DMS114 treated with DMSO at 0.1 percent for 48 hours (cell line): ENCODE measurements at regions not wholly inside any gene's neighbourhood (a gene's known extent, or its start where the extent isn't known, plus 50 kb on each side); places are given as distances from the start of the nearest gene placed in this dataset.
"Not testable (repeated sequence)": the region's sequence is repeated elsewhere in the genome, so short reads cannot be mapped to it uniquely, and the experiment has no call there.

ENCODE experiments used
- DNase-seq: peaks from one replicate; lab custom pipeline; 2025; ENCODE audit not compliant: unreplicated experiment; lab: John Stamatoyannopoulos, UW

DNA sequence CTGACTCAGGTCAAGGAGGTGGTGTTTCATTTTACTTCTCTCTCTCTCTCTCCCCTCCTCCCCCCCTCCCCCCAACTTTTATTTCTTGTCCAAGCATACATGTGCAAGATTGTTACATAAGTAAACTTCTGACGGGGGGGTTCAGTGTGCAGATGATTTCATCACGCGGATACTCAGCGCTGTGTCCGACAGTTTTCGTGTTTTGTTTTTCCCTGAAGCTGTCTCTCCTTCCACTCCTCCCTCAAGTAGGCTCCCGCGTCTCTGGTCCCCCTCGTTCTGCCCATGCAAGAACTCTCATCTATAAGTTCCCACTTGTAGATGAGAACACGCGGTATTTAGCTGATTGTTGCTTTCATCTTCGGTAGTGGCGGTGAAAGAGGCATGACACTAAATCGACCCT, 111.0 kb upstream of the ANKRD30BL start:
- DNase-seq = no peak

DNA sequence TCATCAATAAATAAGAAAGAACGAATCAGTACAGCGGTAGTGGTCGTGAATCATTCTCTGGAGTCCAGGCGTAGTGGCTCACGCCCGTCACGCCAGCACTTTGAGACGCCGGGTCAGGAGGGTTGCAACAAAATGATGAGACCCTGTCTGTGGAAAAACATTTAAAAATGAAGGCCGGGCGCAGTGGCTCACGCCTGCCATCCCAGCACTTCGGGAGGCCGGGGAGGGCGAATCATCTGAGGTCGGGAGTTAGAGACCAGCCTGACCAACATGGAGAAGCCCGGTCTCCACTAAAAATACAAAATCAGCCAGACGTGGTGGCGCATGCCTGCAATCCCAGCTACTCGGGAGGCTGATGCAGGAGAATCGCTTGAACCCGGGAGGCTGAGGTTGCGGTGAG, 111.8 kb upstream of the ANKRD30BL start:
- DNase-seq = not testable (repeated sequence)

DNA sequence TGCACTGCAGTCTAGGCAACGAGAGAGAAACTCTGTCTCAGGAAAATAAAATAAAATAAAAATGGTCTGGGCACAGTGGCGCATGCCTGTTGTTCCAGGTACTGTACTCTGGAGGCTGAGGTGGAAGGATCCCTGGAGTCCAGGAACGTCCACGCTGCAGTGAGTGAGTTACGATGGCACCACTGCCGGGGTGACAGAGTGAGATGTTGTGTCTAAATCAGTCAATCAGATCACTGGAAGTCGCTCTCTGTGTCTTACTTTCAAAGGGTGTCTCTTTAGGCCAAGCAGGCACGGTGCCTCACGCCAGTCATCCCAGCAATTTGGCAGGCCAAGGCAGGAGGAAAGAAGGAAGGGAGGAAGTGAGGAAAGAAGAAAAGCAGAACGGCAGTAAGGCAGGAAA, 112.2 kb upstream of the ANKRD30BL start:
- no peak for DNase-seq

DNA sequence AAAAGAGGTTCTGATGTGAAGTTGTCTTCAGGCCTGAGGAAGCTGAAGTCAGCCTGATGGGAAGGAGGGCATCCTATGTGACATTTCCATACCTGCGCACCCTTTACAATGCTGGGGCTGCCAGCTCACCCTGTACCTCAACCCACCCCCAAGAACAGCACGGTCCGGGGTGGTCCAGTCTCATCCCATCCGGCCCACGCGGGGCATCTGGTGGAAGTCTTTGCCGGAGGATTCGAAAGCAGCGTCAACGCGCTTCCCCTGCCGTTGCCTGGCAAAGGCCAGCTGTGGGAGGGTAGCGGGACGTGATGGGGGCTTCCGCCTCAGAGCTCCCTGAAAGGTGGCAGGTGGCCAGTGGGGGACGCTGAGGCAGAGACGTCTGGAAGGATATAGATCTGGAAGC, 113.6 kb upstream of the ANKRD30BL start:
- DNase-seq = no peak

DNA sequence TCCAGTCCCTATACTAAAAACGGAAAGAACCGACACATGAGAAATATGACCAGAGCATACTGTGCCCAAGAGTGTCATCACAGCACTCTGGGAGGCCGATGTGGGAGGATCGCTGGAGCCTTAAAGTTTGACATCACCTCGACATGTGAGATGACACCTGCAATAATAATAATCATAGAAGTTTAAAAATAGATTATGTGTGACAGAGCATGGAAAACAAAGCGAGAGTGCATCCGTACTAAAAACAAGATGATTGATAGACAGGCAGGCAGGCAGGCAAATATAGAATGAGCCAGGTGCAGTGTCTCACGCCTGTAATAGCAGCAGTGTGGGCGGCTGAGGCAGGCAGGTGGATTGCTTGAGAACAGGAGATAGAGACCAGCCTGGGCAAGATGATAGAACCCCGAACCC, 114.8 kb upstream of the ANKRD30BL start:
- DNase-seq = no peak

DNA sequence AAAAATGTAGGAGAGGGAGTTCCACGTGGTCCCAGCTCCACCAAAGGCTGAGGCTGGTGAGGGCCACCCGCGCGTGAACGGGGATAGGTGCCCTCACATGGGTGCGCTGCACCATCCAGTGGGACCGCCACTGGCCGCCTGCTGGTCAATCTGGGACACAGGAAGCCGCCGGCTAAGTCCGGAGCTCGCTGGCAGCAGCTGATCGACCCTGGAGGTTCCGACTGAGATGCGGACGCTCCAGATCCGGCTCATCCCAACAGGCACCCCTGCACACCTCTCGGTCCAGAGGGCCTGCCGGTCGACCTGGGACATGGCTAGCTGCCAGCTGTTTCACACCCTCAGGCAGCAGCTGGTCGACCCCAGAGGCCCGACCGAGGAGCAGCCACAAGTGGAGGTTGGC, 116.5 kb upstream of the ANKRD30BL start:
- no peak for DNase-seq

DNA sequence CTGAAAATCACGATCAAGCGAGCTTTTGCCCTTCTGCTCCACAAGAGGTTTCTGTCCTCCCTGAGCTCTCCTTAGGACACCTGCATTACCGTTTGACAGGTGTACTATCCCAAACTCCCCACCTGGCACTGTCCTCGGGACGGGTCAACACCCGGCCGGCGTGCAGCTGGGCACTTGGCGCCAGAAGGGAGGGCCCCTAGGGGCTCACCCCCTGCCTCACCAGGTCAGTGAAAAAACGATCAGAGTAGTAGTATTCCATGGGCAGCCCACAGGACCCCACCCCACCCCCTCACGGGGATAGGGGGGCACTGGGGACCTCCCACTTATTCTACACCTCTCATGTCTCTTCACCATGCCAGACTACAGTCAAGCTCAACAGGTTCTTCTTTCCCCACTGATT, 117.6 kb upstream of the ANKRD30BL start:
- no peak for DNase-seq

DNA sequence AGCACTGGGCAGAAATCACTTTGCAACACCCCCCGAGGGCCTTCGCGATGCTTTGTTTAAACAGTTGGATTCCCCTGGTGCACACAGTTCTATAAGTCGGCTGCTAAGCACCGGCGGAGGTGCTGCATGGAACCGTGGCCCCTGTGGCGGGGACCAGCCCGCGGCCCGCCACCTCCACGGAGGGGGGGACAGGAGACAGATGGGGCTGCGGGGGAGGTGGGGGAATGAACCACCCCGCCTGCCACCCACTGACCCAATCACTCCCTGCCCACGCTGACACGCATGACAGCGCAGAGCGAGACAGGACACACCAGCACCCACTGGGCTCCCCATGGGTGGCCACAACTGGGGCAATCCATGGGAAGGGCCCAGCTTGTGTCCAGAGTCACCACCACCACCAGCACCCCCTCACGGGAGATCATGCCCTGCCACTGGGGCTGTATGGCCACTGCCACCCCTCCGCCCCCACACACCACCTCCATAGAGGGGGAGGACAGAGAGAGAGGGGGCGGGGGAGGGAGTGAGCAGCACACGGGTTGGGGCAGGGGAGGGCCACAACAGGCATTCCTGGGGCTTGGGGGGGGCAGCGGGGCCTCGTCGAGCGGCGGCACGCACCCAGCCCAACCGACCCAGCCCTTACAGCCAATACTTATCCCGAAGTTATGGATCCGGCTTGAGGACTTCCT, 118.3 kb upstream of the ANKRD30BL start:
- DNase-seq = no peak

DNA sequence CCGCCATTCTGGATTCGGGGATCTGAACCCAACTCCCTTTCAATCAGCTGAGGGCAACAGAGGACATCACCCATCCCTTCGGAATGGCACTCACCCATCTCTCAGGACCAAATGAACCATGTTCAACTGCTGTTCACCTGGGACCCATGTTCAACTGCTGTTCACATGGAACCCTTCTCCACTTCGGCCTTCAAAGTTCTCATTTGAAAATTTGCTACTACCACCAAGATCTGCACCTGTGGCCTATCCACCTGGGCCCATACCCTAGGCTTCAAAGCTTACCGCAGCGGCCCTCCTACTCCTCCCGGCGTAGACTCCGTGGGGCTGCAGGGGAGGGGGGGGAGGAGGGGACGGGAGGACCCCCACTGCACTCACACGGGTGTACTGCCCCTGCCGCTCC, 119.2 kb upstream of the ANKRD30BL start:
- no peak for DNase-seq

DNA sequence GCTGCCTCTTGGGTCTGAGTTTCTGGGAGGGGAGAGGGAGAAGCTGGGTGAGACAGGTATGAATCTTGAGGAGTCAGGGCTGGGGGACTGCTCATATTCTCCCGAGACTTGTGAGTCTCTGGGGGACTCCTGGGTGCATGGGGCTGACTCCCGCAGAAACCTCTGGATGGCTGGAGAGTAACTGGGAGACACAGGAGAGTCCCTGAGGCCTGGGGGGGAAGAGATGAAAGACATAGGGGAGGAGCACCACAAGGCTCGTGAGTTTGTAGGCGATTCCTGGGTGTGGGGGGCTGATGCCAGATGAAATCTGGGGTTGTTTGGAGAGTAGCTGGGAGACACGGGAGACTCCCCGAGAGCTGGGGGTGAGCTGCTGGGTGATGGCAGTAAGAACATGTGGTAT, 120.4 kb upstream of the ANKRD30BL start:
- not testable (repeated sequence) for DNase-seq

DNA sequence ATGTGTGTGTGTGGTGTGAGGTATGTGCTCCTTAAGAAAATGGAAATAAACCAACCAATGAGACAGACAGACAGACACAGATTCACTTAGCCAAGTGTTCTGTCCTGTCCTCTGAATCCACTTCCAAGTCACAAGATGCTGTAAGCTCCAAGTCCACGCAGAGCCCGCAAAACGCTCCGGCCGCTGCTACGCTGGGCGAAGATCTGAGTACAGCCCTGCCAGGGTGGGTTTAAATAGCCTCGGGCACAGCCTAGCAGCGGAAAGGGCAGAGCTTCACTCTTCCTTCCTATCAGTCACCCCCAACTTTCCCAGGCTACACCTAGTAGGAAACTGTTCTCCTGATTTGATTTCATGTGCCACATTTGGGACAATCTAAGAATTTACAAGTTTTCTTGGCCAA, 121.2 kb upstream of the ANKRD30BL start:
- DNase-seq = no peak

DNA sequence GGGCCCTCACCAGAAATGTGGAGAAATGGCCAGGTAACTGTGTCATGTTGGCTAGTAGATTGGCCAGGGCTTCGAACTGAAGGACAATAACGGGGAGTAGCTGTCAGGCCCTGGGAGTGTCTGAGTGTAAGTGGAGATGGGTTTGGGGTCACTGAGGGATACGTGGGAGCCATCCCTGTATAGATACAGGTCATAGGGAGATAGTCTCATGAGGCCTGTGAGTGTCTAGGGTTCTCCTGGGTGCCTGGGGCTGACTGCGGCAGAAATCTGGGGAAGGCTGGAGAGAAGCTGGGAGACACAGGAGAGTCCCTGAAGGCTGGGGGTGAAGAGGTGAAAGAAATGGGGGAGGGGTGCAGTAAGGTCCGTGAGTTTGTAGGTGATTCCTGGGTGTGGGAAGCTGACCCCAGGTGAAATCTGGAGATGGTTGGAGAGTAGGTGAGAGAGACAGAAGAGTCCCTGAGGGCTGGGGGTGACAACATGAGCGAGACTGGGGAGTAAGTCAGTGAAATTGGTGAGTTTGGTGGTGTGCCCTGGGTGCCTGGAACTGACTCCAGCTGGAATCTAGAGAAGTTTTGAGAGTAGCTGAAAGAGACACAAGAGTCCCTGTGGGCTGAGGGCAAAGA, 124.6 kb upstream of the ANKRD30BL start:
- not testable (repeated sequence) for DNase-seq

DNA sequence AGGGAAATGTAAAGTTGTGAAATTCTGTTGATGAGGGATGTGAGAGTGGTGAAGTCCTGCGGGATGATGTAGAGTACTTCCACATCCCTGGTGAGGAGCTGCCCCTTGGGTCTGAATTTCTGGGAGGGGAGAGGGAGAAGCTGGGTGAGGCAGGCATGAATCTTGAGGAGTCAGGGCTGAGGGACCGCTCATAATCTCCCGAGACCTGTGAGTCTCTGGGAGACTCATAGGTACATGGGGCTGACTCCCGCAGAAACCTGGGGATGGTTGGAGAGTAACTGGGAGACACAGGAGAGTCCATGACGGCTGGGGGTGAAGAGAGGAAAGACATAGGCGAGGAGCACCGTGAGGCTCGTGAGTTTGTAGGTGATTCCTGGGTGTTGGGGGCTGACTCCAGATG, 126.2 kb upstream of the ANKRD30BL start:
- DNase-seq = not testable (repeated sequence)

DNA sequence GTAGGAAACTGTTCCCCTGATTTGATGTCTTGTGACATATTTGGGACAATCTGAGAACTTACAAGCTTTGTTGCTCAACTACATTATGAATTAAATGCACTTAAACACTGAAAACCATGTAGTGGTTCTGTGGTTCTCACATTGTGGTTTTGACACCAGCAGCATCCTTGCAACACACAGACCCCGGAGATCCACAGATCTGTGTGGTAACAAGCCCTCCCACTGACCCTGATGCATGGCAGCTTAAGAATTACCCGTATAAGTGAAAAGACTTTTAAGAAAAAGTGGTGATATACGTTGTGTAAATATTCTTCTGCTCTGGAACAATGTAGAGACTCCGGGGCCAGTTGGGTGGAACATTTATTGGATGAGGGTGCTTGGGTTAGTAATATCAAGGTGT, 127.4 kb upstream of the ANKRD30BL start:
- DNase-seq = not testable (repeated sequence)

DNA sequence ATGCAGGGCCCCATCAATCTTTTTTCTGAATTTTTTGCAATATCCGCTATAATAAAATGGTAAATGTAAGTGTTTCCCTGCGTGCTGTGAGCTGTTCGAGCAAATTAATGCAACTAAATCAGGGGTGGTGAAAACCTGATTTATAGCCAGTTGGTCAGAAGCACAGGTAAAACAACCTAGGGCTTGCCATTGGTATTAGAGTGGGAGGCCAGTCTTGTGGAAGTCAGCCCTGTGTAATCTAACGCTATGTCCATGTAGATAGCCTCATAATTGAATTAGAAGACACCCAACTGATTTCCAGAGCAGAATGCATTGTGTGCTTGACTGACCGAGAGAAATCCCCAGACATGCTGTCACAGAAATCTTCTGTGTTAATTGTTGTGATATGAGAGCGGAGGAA, 126.8 kb upstream of the GPR39 start:
- not testable (repeated sequence) for DNase-seq

DNA sequence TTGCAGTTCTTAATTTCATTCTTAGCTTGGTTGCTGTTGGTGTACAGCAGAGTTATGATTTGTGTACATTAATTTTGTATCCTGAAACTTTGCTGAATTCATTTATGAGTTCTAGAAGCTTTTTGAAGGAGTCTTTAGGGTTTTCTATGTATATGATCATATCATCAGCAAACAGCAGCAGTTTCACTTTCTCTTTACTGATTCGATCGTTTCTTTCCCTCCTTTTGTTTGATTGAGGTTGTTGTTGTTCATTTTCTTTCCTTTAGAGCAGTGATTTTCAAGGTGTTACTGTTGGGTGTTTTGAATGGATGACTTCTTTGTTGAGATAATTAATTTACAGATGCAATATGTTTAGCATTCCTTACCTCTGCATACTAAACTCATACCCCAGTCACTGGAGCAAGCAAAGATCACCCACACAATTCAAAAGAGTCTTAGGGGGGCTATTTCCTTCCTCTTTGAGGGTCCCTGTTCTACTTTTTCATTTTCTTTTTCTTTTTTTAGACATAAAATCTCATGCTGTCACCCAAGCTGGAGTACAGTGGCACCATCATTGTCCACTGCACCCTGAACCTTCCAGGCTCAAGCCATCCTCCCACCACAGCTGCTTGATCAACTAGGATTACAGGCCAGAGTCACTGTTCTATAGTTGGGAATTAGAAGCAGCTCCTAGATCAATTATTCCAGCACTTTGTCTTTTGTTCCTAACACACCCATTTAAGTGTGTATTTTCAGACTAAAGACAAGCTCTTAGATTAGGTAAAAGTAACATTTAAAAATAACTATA, 115.8 kb upstream of the GPR39 start:
- not testable (repeated sequence) for DNase-seq

DNA sequence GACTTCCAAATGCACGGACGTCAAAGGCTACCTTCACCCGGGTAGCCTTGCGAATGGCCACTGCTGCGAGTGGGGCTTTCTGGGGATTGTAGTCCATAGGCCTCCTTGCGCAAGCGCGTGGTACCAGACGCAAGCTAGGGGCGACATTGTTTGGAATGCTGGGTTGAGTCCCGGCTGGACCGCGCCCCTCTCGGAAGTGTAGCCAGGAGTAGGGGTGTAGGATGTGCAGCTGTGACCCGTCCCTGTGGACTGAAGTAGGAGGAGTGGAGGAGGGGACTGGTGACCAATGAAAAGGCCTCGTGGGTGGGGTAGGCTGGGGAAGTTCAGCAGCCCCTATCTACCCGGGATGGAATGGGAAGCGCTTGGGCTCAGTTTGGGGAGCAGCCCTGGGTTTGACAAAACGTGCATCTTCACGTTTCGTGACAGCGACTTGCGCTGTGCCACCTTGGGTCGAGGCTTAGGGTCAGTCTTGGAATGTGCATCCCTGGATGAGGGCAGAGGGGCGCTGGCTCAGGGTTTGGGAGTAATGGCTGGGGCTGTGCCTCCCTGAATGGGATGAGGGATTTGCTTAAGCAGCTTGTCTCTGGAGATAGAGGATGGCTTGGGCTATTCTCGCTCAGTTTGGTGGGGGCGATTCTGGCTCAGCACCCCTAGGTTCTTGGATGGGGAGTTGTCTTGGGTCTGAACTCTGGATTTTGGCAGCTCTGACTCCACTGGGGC, 111.8 kb upstream of the GPR39 start:
- DNase-seq = peak; percentile 50

DNA sequence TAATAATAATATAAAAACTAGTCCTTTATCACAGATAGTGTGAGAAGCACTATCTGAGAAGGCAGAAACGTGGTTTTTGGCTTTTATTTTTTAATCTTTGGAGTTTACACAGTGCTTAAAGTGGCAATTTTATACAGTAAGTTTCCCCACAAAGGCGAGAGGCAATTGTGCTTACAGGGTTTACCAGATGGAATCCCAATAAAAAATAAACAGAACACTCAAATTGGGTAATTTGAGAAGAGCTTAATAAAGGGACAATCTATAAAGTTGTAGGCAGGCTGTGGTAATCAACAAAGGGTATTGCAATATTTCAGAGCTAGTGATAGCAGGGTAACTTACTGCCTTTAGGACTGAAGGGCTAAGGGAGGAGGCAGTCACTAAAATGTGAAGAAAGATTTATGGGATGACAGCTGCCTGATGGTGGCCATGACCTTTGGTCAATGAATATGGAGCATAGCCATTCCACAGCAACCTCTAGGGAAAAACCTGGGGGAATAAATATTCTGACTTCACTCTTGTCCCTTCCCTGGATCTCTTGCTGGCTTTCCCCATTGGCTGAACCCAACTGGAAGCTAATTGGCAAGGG, 108.9 kb upstream of the GPR39 start:
- DNase-seq = not testable (repeated sequence)

DNA sequence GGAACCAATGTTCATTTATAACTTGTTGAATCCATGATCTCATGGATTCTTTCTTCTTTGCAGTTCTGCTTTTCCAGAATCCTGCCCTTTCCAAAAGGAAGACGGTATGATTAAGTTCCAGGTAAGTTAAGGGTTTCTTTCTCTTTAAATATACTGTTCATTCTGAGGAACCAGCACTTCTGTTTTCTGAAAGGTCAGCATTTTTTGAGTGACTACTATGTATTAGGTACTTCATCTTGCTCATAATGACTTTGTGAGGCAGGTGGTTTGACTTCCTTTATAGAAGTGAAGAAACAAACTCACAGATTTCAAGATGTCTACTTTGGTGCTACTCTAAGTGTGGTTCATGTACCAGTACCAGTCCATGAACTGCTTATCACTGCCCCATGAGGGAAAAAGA, 107.4 kb upstream of the GPR39 start:
- not testable (repeated sequence) for DNase-seq

DNA sequence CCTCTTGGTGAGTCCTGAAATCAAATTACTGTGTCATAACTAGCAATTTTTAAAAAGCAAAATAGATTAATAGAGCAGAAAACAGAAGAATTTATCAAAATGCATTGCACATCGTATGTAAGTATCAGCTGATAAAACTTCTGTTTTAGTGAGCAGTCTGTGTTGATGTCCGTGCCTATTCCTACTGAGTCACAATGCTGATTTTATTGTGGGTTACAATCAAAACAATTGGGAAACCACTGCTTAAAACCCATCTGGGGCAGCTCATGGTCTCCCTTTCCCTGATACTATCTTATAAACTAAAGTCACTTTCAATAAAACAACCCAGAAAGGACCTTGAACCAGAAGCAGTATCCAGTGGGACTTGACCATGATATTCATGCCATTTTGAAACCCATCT, 101.1 kb upstream of the GPR39 start:
- DNase-seq = not testable (repeated sequence)

DNA sequence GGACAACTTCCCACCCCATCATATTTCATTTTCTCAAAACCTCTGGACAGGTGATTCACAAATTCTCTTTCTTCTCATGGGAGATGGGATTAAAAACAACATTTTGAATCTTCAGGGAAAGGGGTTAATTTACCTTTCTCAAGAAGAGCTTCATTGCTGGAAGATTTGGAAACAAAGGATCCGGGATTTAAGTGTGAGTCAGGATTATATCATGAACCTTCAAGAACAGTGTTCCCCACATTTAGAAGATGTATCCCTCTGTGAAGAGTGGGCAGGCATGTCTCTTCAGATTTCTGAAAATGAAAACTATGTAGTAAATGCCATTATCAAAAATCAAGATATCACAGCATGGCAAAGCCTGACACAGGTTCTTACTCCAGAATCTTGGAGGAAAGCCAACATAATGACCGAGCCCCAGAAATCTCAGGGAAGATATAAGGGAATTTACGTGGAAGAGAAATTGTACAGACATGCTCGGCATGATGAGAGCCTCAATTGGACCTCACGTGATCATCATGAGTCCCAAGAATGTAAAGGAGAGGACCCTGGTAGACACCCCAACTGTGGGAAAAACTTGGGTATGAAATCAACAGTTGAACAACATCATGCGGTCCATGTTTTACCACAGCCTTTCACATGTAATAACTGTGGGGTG, 99.5 kb upstream of the GPR39 start:
- DNase-seq = not testable (repeated sequence)
